HUES48 (cell line): ENCODE measurements at regions not wholly inside any gene's neighbourhood (a gene's known extent, or its start where the extent isn't known, plus 50 kb on each side); places are given as distances from the start of the nearest gene placed in this dataset.

Experiments
- H3K27ac ChIP-seq: one replicate; pipeline ENCODE4 v1.7.0; 2013; ENCODE audit warnings: low read depth, low read length, inconsistent platforms
- H3K27me3 ChIP-seq: 2 replicates; pipeline ENCODE4 v1.6.1; 2013; ENCODE audit warnings: mild to moderate bottlenecking, low read length; ENCODE audit not compliant: control insufficient read depth, insufficient read depth
- H3K36me3 ChIP-seq: 2 replicates; pipeline ENCODE4 v1.6.1; 2013; ENCODE audit warnings: low read length; ENCODE audit not compliant: control insufficient read depth, insufficient read depth
- H3K4me1 ChIP-seq: 2 replicates; pipeline ENCODE4 v1.6.1; 2013; ENCODE audit warnings: mild to moderate bottlenecking, low read length; ENCODE audit not compliant: control insufficient read depth, insufficient read depth
- H3K4me3 ChIP-seq: 2 replicates; pipeline ENCODE4 v1.5.1; 2013; ENCODE audit warnings: mild to moderate bottlenecking, low read depth, low read length
- H3K9ac ChIP-seq: 2 replicates; pipeline ENCODE4 v1.6.1; 2013; ENCODE audit warnings: mild to moderate bottlenecking, low read depth, low read length, moderate library complexity
- H3K9me3 ChIP-seq: 2 replicates; pipeline ENCODE4 v1.6.1; 2013; ENCODE audit warnings: low read length; ENCODE audit not compliant: control insufficient read depth, insufficient read depth

DNA sequence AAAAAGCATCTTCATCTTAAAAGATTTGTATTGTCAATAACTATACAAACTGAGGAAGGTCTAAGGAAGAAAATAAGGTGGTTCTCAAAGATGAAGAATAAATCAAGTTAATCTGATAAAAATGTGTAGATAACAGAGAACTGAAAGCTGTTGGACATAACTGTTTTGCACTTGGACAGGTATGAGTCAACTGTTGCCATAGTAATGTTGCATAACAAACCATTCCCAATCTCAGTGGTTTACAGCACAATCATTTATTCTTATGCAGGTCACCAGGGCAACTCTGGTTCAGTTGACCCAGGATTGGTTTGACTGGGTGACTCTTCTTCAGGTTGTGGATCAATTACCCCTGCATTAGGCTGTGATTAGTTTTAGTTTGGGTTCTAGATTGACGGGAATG is 2197.7 kb downstream of the ARAP2 start:
- Histone ChIP-seq H3K27ac (no peak overlapping the region), H3K27me3 (no peaks in the 10 kb centered on the region), H3K4me1 (no peaks in the 10 kb centered on the region), H3K36me3 (no peaks in the 10 kb centered on the region), H3K4me3 (no peak overlapping the region), H3K9ac (no peak overlapping the region), H3K9me3 (no peaks in the 10 kb centered on the region)

DNA sequence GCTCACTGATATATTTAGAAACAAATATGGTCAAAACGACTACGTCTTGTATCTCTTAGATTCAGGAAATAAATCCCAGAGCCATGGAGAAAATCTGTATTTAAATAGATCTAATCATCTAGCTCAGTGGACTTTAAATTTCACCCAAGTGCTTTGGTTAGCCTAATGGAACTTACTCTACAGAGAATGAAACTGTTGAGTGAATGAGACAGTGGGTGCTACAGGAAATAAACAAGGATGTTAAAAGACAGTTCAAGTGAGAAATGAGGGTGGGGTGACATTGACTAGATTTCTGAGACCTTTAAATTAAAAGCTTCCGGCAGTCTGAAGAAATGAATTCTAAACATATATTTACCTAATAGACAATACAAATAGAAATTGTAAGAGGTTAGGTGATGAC is 2197.0 kb downstream of the ARAP2 start:
- Histone ChIP-seq H3K27ac (no peak overlapping the region), H3K4me3 (no peak overlapping the region), H3K9me3 (no peaks in the 10 kb centered on the region), H3K36me3 (no peaks in the 10 kb centered on the region), H3K4me1 (no peaks in the 10 kb centered on the region), H3K9ac (no peak overlapping the region), H3K27me3 (no peaks in the 10 kb centered on the region)

DNA sequence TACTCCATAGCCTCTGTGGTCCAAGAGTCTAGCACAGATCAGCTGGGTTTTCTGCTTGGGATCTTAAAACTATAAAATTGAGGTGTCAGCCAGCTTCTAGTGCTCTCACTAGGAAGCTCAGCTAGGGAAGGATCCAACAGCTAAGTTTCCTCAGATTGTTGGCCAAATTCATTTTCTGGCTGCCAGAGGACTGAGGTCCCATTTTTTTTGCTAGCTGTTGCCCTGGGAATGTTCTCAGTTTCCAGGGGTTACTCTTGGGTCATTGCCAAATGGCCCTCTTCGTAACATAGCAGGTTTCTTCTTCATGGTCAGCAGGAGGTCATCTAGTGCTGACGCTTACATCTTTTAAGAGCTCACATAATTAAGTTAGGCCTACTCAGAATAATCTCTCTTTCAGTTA is 2178.2 kb downstream of the ARAP2 start:
- H3K4me1 ChIP-seq, result no peaks in the 10 kb centered on the region
- H3K36me3 ChIP-seq, result no peaks in the 10 kb centered on the region
- no peak overlapping the region for H3K9ac ChIP-seq
- H3K27ac ChIP-seq, result no peak overlapping the region
- no peak overlapping the region for H3K4me3 ChIP-seq
- H3K27me3 ChIP-seq, result no peaks in the 10 kb centered on the region
- H3K9me3 ChIP-seq, result no peaks in the 10 kb centered on the region

DNA sequence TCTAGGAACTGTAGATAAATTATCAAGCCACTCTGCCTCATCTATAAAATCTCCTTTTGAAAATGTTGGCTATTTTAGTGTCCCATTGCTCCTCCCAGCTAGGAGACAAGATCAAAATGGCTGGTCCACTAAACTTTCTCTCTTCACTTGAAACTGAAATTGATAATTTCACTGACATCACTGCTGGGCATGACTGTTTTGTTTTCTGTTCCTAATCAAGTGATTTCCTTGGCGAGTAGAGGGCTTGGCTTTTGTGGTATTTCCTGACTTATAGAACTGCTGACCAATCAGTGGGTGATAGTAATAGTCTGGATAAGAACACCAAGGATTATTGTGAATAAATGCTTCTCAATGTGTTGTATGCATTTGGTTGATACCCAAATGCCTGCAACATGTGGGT is 2152.9 kb downstream of the ARAP2 start:
- no peak overlapping the region for H3K9ac ChIP-seq
- H3K27ac ChIP-seq, result no peak overlapping the region
- no peak overlapping the region for H3K4me3 ChIP-seq
- no peaks in the 10 kb centered on the region for H3K4me1 ChIP-seq
- no peaks in the 10 kb centered on the region for H3K36me3 ChIP-seq
- H3K9me3 ChIP-seq, result no peaks in the 10 kb centered on the region
- no peaks in the 10 kb centered on the region for H3K27me3 ChIP-seq

DNA sequence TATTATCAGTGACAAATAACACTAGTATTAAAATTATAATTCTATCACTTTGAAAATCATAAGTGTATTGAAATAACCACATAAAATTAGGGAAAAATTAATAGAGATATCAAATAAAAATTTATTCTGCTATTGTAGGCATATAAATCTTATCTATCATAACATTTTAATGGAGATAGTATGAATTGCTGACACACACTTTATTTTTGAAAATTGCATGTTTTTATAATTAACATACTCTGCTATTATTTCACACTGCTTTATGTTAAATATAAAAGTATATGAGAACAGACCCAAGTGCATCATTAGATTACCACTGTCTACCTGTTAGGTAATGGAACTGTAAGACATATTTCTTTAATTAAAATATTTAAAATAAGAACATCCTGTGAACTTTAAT is 2150.2 kb downstream of the ARAP2 start:
- H3K9ac ChIP-seq, result no peak overlapping the region
- H3K4me3 ChIP-seq, result no peak overlapping the region
- no peaks in the 10 kb centered on the region for H3K36me3 ChIP-seq
- no peaks in the 10 kb centered on the region for H3K9me3 ChIP-seq
- H3K4me1 ChIP-seq, result no peaks in the 10 kb centered on the region
- H3K27ac ChIP-seq, result no peak overlapping the region
- no peaks in the 10 kb centered on the region for H3K27me3 ChIP-seq

DNA sequence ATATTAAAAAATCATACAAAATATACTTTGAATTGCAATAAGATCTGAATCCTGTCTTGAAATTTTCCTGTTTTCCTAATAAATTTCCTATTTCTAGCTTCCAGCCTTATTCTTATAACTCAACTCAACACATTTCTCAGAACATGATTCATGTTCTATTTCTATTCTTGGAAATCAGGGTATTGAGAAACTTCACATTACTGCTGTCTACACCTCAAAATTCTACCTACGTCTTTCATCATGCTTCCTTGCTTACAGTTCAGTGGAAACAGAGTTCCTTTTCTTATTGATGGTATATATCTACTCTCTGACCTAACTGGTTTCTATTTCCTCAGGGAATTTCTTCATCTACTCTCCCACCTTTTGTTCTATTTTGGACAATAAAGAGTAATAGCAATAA is 2139.0 kb downstream of the ARAP2 start:
- H3K27me3 ChIP-seq, result no peaks in the 10 kb centered on the region
- no peak overlapping the region for H3K9ac ChIP-seq
- no peak overlapping the region for H3K4me3 ChIP-seq
- 0 out of 2 replicates have a peak, but pooled peaks cover 2% of the 10 kb centered on the region for H3K4me1 ChIP-seq
- no peaks in the 10 kb centered on the region for H3K36me3 ChIP-seq
- no peak overlapping the region for H3K27ac ChIP-seq
- no peaks in the 10 kb centered on the region for H3K9me3 ChIP-seq

DNA sequence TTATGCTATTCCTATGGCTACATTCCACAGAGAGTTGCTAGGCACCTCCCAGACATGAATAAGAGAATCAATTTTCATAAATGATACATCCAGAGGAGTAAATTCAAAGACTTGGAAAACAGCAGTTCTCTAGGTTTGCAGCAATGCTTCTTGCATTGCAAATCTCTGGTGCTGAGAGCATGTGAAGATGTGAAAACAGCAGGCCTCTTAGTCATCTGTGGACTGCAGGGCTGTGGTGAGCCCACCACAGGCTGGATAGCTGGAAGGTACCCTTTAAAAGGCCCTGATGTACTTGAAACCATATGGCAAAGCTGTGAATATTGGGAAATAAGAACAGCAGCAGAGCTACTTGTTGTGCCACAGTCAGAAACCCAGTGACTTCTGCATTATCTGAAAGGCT is 2135.9 kb downstream of the ARAP2 start:
- Histone ChIP-seq H3K9ac (no peak overlapping the region), H3K4me3 (no peak overlapping the region), H3K4me1 (0 out of 2 replicates have a peak, but pooled peaks cover 2% of the 10 kb centered on the region), H3K36me3 (no peaks in the 10 kb centered on the region), H3K27ac (no peak overlapping the region), H3K27me3 (no peaks in the 10 kb centered on the region), H3K9me3 (no peaks in the 10 kb centered on the region)

DNA sequence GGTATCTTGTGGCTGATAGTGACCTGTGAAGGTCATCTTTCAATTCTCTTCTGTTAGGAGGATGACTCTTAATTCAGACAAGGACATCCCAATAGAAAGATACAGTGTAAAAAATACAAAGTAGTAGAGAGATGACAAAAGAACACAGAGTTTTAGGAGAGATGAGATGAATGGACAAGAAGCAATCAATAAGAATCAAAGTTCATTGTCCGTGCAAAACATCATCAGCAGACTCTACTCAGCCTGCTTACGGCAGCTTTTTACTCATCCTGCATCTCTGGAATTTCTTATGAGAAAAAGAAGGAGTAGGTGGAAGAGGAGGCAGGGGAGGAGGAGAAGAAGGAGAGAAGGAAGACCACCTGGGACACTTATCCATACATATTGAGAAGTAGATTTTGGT is 2131.7 kb downstream of the ARAP2 start:
- Histone ChIP-seq H3K4me1 (0 out of 2 replicates have a peak, but pooled peaks cover 2% of the 10 kb centered on the region), H3K4me3 (no peak overlapping the region), H3K36me3 (no peaks in the 10 kb centered on the region)

DNA sequence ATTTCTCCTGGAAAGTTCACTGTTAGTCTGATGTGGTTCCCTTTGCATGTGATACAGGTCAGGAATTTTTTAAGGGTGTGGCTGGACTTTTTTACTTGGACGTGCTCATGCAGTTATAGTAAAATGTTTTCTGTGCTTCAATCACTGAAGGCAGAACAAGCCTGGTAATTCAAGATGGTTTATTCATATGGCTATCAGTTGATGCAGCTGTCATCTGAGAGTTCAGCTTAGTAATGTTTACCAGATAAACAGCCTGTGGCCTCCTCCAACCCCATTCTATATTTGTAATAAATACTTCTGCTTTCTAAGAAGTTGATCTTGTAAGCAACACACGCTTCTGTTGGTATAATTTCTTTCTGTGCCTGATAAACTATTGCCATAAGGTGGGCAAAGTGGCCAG is 2105.9 kb downstream of the ARAP2 start:
- H3K9me3 ChIP-seq, result 0 out of 2 replicates have a peak, but pooled peaks cover 3% of the 10 kb centered on the region
- no peak overlapping the region for H3K9ac ChIP-seq
- no peaks in the 10 kb centered on the region for H3K27me3 ChIP-seq
- no peak overlapping the region for H3K27ac ChIP-seq
- H3K36me3 ChIP-seq, result no peaks in the 10 kb centered on the region
- H3K4me3 ChIP-seq, result no peak overlapping the region
- no peaks in the 10 kb centered on the region for H3K4me1 ChIP-seq

More for the DNA sequence above, 2131.7 kb downstream of the ARAP2 start:
- Histone ChIP-seq H3K27me3 (no peaks in the 10 kb centered on the region), H3K9me3 (no peaks in the 10 kb centered on the region), H3K27ac (no peak overlapping the region), H3K9ac (no peak overlapping the region)

DNA sequence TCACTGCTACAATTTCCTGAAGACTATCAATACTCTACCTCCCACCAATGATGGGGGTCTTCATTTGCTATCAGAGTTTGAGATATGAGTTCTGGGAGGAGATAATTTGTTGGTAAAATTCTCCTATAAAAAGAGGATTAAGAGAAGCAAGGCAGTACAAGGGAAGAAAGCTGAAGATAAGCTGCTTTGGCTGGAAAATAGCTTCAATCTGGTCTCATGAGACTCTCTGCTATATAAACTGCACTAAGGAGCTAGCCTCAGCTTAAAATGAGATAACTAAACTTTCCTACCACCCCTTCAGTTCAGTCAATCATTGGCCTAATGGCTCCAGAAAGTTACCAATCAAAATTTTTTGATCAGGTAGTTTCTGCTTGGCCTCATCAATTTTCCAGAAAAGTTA is 2105.0 kb downstream of the ARAP2 start:
- no peaks in the 10 kb centered on the region for H3K27me3 ChIP-seq
- no peak overlapping the region for H3K4me3 ChIP-seq
- no peaks in the 10 kb centered on the region for H3K4me1 ChIP-seq
- no peak overlapping the region for H3K9ac ChIP-seq
- H3K9me3 ChIP-seq, result 0 out of 2 replicates have a peak, but pooled peaks cover under 1% of the 10 kb centered on the region
- no peaks in the 10 kb centered on the region for H3K36me3 ChIP-seq
- no peak overlapping the region for H3K27ac ChIP-seq

DNA sequence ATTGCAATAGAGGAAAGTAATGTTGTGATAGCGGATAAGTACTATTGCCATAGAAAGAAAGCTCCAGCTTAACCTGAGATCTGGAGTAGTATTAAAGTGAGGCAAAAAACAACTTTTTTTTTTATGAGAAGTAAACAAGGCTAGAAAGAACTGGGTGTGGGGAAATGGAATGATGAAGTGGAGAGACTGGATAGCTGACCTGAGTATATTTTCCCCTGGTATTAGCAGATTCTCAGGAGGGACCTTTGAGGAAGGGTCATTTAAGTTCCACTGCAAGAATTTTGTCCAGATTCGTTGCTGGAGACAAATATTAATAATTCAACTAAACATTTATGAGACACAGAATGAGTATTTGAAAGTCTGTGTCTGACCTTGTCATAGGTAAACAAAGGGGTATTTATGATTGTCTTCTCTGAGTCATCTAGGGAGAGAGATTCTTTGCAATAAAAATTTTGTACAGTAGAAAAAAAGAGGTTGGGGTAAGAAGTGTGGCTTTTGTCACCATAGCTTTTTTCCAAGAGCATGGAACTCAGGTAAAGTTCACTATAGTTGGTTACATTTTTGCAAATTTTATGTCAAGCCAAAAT is 2095.9 kb downstream of the ARAP2 start:
- Histone ChIP-seq H3K9ac (no peak overlapping the region), H3K36me3 (no peaks in the 10 kb centered on the region), H3K27me3 (no peaks in the 10 kb centered on the region), H3K27ac (no peak overlapping the region), H3K4me1 (no peaks in the 10 kb centered on the region), H3K9me3 (no peaks in the 10 kb centered on the region), H3K4me3 (no peak overlapping the region)
